Stomach (tissue), 8 donors: ENCODE measurements at regions not wholly inside any gene's neighbourhood (a gene's known extent, or its start where the extent isn't known, plus 50 kb on each side); places are given as distances from the start of the nearest gene placed in this dataset.

Experiments
- DNase-seq, 2 donors: peaks; one replicate each; pipeline versions ENCODE4 v3.0.0 to v3.0.0-alpha.2; 2013 to 2019
- H3K27ac ChIP-seq, 5 donors: fragments of 200-600 bp in 4 of 5; sonication (generic) in 4 of 5; one replicate each; pipeline ENCODE4 v1.5.1; 2013 to 2019; ENCODE audit warnings: mild to moderate bottlenecking in 1 of 5, moderate library complexity in 1 of 5
- H3K27me3 ChIP-seq, 3 donors: fragments of 200-600 bp; sonication (generic); one replicate each; pipeline ENCODE4 v1.5.1; 2017 to 2019; ENCODE audit warnings: mixed run types in 1 of 3
- H3K36me3 ChIP-seq, 4 donors: fragments of 200-600 bp; sonication (generic); 1 replicate in 3 of 4; 2 replicates in 1 of 4; pipeline ENCODE4 v1.5.1; 2016 to 2019
- H3K4me1 ChIP-seq, 4 donors: fragments of 200-600 bp; sonication (generic); one replicate each; pipeline ENCODE4 v1.5.1; 2016 to 2019
- H3K4me3 ChIP-seq, 4 donors: fragments of 200-600 bp; sonication (generic) in 3 of 4; one replicate each; pipeline ENCODE4 v1.5.1; 2016 to 2019; ENCODE audit warnings: mild to moderate bottlenecking in 1 of 4
- H3K9me3 ChIP-seq, 4 donors: fragments of 200-600 bp; sonication (generic); one replicate each; pipeline ENCODE4 v1.5.1; 2016 to 2019
- CTCF ChIP-seq, 7 experiments: fragments of 450-650 bp in 4 of 7; fragments of 200-600 bp in 3 of 7; sonication (generic) in 3 of 7; IDR thresholded peaks; one replicate each; pipeline ENCODE4 v1.5.1; 2016 to 2019; ENCODE audit warnings: antibody characterized with exemption in 7 of 7, control low read depth in 2 of 7, mild to moderate bottlenecking in 1 of 7
- EP300 ChIP-seq: sonication (generic); formaldehyde crosslinking; IDR thresholded peaks from one replicate; pipeline ENCODE4 v1.6.1; 2017; ENCODE audit warnings: antibody characterized with exemption
- POLR2A ChIP-seq, 4 donors: fragments of 450-650 bp; IDR thresholded peaks; one replicate each; pipeline ENCODE4 v1.6.1; 2016; ENCODE audit warnings: antibody characterized with exemption in 4 of 4, control low read depth in 2 of 4, mild to moderate bottlenecking in 1 of 4, moderate library complexity in 1 of 4
- POLR2AphosphoS5 ChIP-seq, 3 donors: sonication (generic); formaldehyde crosslinking; IDR thresholded peaks; one replicate each; pipeline ENCODE4 v1.6.1; 2016; ENCODE audit warnings: antibody characterized with exemption in 3 of 3
- WGBS, 5 donors: extraction: QIAGEN DNeasy Blood & Tissue Kit in 3 of 5; methylation state at CpG; one replicate each; pipeline versions ENCODE4 v1.1.5 to v1.1.7; 2013 to 2018; 5-methylcytosine and 5-hydroxymethylcytosine counted together
- intact Hi-C: fragments of 100-400 bp; cut with DNase I; formaldehyde crosslinking; loops from one replicate; pipeline ENCODE4 v1.15.1; 2023; ENCODE audit warnings: low total_unique reads
- donor health status: healthy with polysubstance abuse.
- donor health status: Bipolar disorder and iron deficiency.
- donor health status: healthy.

- Histone ChIP-seq H3K4me3 (no peak overlapping the region), H3K36me3 (no peaks in the 10 kb centered on the region), H3K4me1 (no peaks in the 10 kb centered on the region), H3K27me3 (no peaks in the 10 kb centered on the region), H3K9me3 (peaks cover 0 to 30% (median 10%) of the 10 kb centered on the region in 4 donors), H3K27ac (no peak overlapping the region)
- peak in 1 of 2 donors; percentile 16 for DNase-seq
- intact Hi-C loops: no loop called here
- TF ChIP-seq POLR2A (IDR thresholded peaks at IDR 0.05) (no peak), EP300 (no peak), CTCF (IDR thresholded peaks at IDR 0.05) (no peak), POLR2AphosphoS5 (IDR thresholded peaks at IDR 0.05) (no peak)
- whole genome bisulfite sequencing, 5 donors: 52 to 76% (median 58%) methylated on average over 4 of the region's 4 CpGs
These were observed 247.6 kb downstream of the RPAP3 start for GRCh38 chr12:47458279-47458678.

DNA sequence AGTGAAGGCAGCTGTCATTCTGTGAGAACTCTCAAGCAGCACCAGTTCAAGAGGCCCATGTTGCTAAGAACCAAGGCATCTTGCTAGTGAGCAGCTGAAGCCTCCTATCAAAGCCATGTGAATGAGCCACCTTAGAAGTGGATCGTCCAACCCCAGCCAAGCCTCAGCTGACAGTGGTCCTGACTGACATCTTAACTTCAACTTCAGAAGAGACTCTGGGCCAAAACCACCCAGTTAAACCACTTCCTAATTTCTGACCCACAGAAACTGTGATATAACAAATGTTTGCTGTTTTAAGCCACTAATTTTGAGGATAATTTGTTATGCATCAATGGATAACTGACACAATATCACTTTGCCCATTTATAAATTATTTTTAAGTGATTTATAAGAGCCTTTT, 256.0 kb downstream of the RPAP3 start:
- WGBS, 5 donors: 74 to 95% (median 86%) methylated on average over 1 of the region's 1 CpG
- no peak for DNase-seq
- no peaks in the 10 kb centered on the region for H3K36me3 ChIP-seq
- H3K9me3 ChIP-seq: peaks cover 0 to 1% (median 0%) of the 10 kb centered on the region in 4 donors
- no peaks in the 10 kb centered on the region for H3K4me1 ChIP-seq
- H3K27me3 ChIP-seq: no peaks in the 10 kb centered on the region
- H3K4me3 ChIP-seq: no peak overlapping the region
- TF ChIP-seq POLR2A (IDR thresholded peaks at IDR 0.05) (no peak), EP300 (no peak), CTCF (IDR thresholded peaks at IDR 0.05) (no peak), POLR2AphosphoS5 (IDR thresholded peaks at IDR 0.05) (no peak)
- intact Hi-C loops: no loop called here
- H3K27ac ChIP-seq: no peak overlapping the region

- intact Hi-C loops: no loop called here
- no peaks in the 10 kb centered on the region for H3K4me1 ChIP-seq
- H3K4me3 ChIP-seq: no peak overlapping the region
- peaks cover 0 to 44% (median 31%) of the 10 kb centered on the region in 4 donors for H3K9me3 ChIP-seq
- no peak for TF ChIP-seq EP300
- TF ChIP-seq POLR2A (IDR thresholded peaks at IDR 0.05): no peak
- TF ChIP-seq CTCF (IDR thresholded peaks at IDR 0.05): no peak
- no peak for TF ChIP-seq POLR2AphosphoS5 (IDR thresholded peaks at IDR 0.05)
- 61 to 76% (median 69%) methylated on average over 1 of the region's 1 CpG for WGBS, 5 donors
- H3K27me3 ChIP-seq: no peaks in the 10 kb centered on the region
- H3K27ac ChIP-seq: no peak overlapping the region
- no peaks in the 10 kb centered on the region for H3K36me3 ChIP-seq
- no peak for DNase-seq
These were observed 263.5 kb downstream of the RPAP3 start for GRCh38 chr12:47442310-47442709.

- Histone ChIP-seq H3K9me3 (peaks cover 0 to 44% (median 31%) of the 10 kb centered on the region in 4 donors), H3K36me3 (no peaks in the 10 kb centered on the region), H3K27ac (no peak overlapping the region), H3K27me3 (no peaks in the 10 kb centered on the region), H3K4me3 (no peak overlapping the region), H3K4me1 (no peaks in the 10 kb centered on the region)
- WGBS, 5 donors: 79 to 91% (median 86%) methylated on average over 1 of the region's 1 CpG
- no peak for TF ChIP-seq EP300
- TF ChIP-seq POLR2A (IDR thresholded peaks at IDR 0.05): no peak
- TF ChIP-seq CTCF (IDR thresholded peaks at IDR 0.05): no peak
- TF ChIP-seq POLR2AphosphoS5 (IDR thresholded peaks at IDR 0.05): no peak
- intact Hi-C loops: no loop called here
- no peak for DNase-seq
These were observed 264.3 kb downstream of the RPAP3 start for GRCh38 chr12:47441490-47441889.
